ENCODE measurements at regions not wholly inside any gene's neighbourhood (a gene's known extent, or its start where the extent isn't known, plus 50 kb on each side); places are given as distances from the start of the nearest gene placed in this dataset.

- intact Hi-C loops (cut with DNase I): no loop called here
- Histone ChIP-seq H3K4me3 (no peak overlapping the region), H3K27me3 (ENCODE audit: insufficient read depth in 3 of 3, low read length in 2 of 3) (no peaks in the 10 kb centered on the region), H3K9me3 (no peaks in the 10 kb centered on the region), H3K27ac (no peak overlapping the region), H3K4me1 (peaks cover 11% of the 10 kb centered on the region), H3K36me3 (ENCODE audit: insufficient read depth in 1 of 2, low read depth in 1 of 2) (no peaks in the 10 kb centered on the region)
- TF ChIP-seq, protein P1, sequence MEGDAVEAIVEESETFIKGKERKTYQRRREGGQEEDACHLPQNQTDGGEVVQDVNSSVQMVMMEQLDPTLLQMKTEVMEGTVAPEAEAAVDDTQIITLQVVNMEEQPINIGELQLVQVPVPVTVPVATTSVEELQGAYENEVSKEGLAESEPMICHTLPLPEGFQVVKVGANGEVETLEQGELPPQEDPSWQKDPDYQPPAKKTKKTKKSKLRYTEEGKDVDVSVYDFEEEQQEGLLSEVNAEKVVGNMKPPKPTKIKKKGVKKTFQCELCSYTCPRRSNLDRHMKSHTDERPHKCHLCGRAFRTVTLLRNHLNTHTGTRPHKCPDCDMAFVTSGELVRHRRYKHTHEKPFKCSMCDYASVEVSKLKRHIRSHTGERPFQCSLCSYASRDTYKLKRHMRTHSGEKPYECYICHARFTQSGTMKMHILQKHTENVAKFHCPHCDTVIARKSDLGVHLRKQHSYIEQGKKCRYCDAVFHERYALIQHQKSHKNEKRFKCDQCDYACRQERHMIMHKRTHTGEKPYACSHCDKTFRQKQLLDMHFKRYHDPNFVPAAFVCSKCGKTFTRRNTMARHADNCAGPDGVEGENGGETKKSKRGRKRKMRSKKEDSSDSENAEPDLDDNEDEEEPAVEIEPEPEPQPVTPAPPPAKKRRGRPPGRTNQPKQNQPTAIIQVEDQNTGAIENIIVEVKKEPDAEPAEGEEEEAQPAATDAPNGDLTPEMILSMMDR (IDR thresholded peaks at IDR 0.05): no peak
- WGBS, 3 donors: 77 to 92% (median 78%) methylated on average over 8 of the region's 8 CpGs
- no peak for ATAC-seq
- DNase-seq: no peak
Observed at GRCh38 chr13:40494946-40495620, 171.4 kb downstream of the FOXO1 start.

- WGBS, 3 donors: 73 to 76% (median 76%) methylated on average over 7 of the region's 7 CpGs
- no peaks in the 10 kb centered on the region for H3K27me3 ChIP-seq (ENCODE audit: insufficient read depth in 3 of 3, low read length in 2 of 3)
- intact Hi-C loops (cut with DNase I): no loop called here
- TF ChIP-seq, protein P1 (IDR thresholded peaks at IDR 0.05): no peak
- H3K36me3 ChIP-seq (ENCODE audit: insufficient read depth in 1 of 2, low read depth in 1 of 2): no peaks in the 10 kb centered on the region
- ATAC-seq: no peak
- no peaks in the 10 kb centered on the region for H3K9me3 ChIP-seq
- peaks cover 11% of the 10 kb centered on the region for H3K4me1 ChIP-seq
- no peak overlapping the region for H3K27ac ChIP-seq
- no peak for DNase-seq
- no peak overlapping the region for H3K4me3 ChIP-seq
Observed at GRCh38 chr13:40495621-40496001, 170.8 kb downstream of the FOXO1 start.

- peaks cover 11% of the 10 kb centered on the region for H3K4me1 ChIP-seq
- no peaks in the 10 kb centered on the region for H3K36me3 ChIP-seq (ENCODE audit: insufficient read depth in 1 of 2, low read depth in 1 of 2)
- no peaks in the 10 kb centered on the region for H3K9me3 ChIP-seq
- WGBS, 3 donors: 74 to 77% (median 76%) methylated on average over 8 of the region's 8 CpGs
- intact Hi-C loops (cut with DNase I): no loop called here
- TF ChIP-seq, protein P1 (IDR thresholded peaks at IDR 0.05): no peak
- H3K27me3 ChIP-seq (ENCODE audit: insufficient read depth in 3 of 3, low read length in 2 of 3): no peaks in the 10 kb centered on the region
- ATAC-seq (peak; percentile 56 to 74 (median 66)), DNase-seq (no peak)
- H3K4me3 ChIP-seq: no peak overlapping the region
- H3K27ac ChIP-seq: no peak overlapping the region
Observed at GRCh38 chr13:40496035-40496810, 170.2 kb downstream of the FOXO1 start.

- Histone ChIP-seq H3K27ac (no peak overlapping the region), H3K36me3 (ENCODE audit: insufficient read depth in 1 of 2, low read depth in 1 of 2) (no peaks in the 10 kb centered on the region), H3K27me3 (ENCODE audit: insufficient read depth in 3 of 3, low read length in 2 of 3) (no peaks in the 10 kb centered on the region), H3K9me3 (no peaks in the 10 kb centered on the region), H3K4me3 (no peak overlapping the region), H3K4me1 (peaks cover 11% of the 10 kb centered on the region)
- ATAC-seq (no peak), DNase-seq (no peak)
- TF ChIP-seq, protein P1 (IDR thresholded peaks at IDR 0.05): no peak
- WGBS, 3 donors: 84 to 88% (median 86%) methylated on average over 4 of the region's 4 CpGs
- intact Hi-C loops (cut with DNase I): no loop called here
Observed at GRCh38 chr13:40498461-40498860, 168.0 kb downstream of the FOXO1 start.
